HUES48 (cell line): ENCODE measurements at regions not wholly inside any gene's neighbourhood (a gene's known extent, or its start where the extent isn't known, plus 50 kb on each side); places are given as distances from the start of the nearest gene placed in this dataset.

ENCODE experiments used
- H3K27ac ChIP-seq: one replicate; pipeline ENCODE4 v1.7.0; 2013; ENCODE audit warnings: low read depth, low read length, inconsistent platforms
- H3K27me3 ChIP-seq: 2 replicates; pipeline ENCODE4 v1.6.1; 2013; ENCODE audit warnings: mild to moderate bottlenecking, low read length; ENCODE audit not compliant: control insufficient read depth, insufficient read depth
- H3K36me3 ChIP-seq: 2 replicates; pipeline ENCODE4 v1.6.1; 2013; ENCODE audit warnings: low read length; ENCODE audit not compliant: control insufficient read depth, insufficient read depth
- H3K4me1 ChIP-seq: 2 replicates; pipeline ENCODE4 v1.6.1; 2013; ENCODE audit warnings: mild to moderate bottlenecking, low read length; ENCODE audit not compliant: control insufficient read depth, insufficient read depth
- H3K4me3 ChIP-seq: 2 replicates; pipeline ENCODE4 v1.5.1; 2013; ENCODE audit warnings: mild to moderate bottlenecking, low read depth, low read length
- H3K9ac ChIP-seq: 2 replicates; pipeline ENCODE4 v1.6.1; 2013; ENCODE audit warnings: mild to moderate bottlenecking, low read depth, low read length, moderate library complexity
- H3K9me3 ChIP-seq: 2 replicates; pipeline ENCODE4 v1.6.1; 2013; ENCODE audit warnings: low read length; ENCODE audit not compliant: control insufficient read depth, insufficient read depth

DNA sequence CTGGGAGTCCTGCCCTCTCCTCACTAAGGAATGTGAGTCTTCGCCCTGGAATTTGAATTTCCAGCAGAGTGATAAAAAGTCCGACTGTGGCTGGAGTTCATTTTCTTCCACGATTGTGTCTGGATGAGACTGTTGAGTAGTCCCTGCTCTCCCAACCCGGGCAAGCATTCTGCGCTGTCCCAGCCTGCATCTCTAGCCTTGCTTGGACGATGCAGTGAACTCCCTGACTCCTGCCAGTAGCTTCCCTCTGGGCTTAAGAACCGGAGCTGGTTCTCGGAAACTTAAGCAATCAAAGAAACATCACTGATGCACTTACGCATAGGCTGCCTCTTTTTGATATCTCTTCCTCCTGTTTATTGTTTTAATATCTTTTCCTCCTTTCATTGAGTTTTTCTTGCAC, 116.0 kb upstream of the FZD8 start:
- Histone ChIP-seq H3K36me3 (no peaks in the 10 kb centered on the region), H3K4me1 (no peaks in the 10 kb centered on the region; the same call in 1 of the 2 replicates), H3K9ac (no peak overlapping the region), H3K27ac (no peak overlapping the region), H3K4me3 (no peak overlapping the region), H3K9me3 (no peaks in the 10 kb centered on the region), H3K27me3 (no peaks in the 10 kb centered on the region)

DNA sequence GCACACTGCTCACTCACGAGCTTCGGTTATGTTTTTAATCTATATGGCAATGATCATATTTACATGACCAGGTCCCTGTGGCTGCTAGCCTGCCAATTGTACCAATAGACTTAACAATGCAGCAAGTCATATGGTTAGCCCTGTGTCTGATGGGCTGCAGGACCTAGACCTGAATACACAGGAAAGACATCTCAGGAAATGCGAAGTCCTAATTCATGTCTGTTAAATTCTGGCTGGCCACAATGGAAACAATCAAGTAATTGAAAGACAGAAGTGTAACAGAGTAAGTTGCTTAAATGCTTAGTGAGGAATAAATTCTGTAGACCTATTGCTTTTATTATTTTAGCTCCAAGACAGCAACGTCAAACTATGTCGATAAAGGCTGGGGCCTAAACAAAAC, 112.4 kb upstream of the FZD8 start:
- no peaks in the 10 kb centered on the region; the same call in 1 of the 2 replicates for H3K4me1 ChIP-seq

DNA sequence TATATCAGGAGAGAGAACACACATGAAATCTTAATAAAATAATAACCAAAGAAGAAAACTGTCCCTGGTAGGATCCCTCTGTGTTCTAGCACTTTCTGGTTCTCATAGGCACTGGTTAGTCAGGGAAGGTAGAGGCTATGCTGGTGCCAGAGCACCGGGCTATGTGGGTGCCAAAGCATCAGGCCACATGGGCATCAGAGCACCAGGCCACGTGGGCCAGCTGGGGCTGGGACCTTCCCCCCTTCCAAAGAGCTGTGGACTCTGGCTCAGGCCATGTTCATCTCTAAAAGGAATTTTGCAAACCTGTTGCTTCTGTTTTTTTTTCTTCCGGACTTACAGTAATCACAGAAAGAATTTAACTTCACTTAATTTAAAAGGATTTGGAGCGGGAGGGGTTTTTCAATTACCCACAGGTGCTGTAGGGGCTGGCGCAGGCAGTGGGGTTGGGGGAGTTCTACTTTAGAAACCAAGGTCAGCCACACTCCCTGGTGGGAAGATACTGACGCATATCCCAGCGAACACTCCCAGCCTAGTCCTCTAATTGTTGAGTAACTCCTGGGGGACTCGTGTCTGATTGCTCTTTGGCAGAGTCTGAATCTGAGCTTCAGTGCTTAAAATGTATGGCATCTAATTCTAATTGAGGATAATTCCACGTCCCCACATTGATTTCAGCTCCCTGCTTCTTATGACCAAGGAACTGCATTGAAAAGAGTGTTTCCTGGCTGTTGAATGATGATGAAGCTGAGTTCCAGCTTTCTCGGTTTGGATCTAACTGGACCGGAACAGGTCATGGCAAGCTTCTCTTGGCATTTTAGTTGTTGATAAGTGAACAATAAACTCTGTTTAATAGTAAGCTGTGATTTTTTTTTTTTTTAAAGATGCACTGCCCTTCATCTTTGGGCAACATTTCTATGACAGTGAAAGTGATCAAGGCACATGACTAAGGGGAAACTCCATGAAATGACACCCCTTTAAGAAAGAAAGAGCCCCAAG, 110.7 kb upstream of the FZD8 start:
- Histone ChIP-seq H3K27me3 (no peaks in the 10 kb centered on the region), H3K9ac (no peak overlapping the region), H3K36me3 (no peaks in the 10 kb centered on the region), H3K9me3 (no peaks in the 10 kb centered on the region), H3K4me3 (no peak overlapping the region), H3K27ac (no peak overlapping the region), H3K4me1 (no peaks in the 10 kb centered on the region; the same call in 1 of the 2 replicates)

More for the DNA sequence above, 112.4 kb upstream of the FZD8 start:
- H3K27ac ChIP-seq = no peak overlapping the region
- H3K27me3 ChIP-seq = no peaks in the 10 kb centered on the region
- no peaks in the 10 kb centered on the region for H3K9me3 ChIP-seq
- no peak overlapping the region for H3K9ac ChIP-seq
- H3K36me3 ChIP-seq = no peaks in the 10 kb centered on the region
- no peak overlapping the region for H3K4me3 ChIP-seq

DNA sequence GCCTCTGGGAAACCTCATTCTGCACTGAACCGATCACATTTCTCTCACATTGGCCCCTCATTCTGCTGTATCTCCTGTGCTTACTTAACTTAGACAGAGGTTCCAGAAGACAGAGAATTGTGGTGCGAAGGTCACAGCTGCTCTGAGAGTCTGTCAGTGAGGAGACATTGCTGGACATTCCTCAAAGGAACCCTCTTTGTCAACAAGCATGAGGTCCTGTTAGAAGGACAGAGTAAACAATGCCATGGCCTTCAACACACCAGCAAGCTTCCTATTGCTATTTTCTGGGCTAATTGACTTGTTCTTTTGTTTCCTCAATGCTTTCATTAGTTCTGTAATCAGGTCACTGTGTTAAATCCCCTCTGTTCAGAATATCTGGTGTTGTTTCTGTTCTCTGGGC, 109.3 kb upstream of the FZD8 start:
- H3K27me3 ChIP-seq = no peaks in the 10 kb centered on the region
- H3K4me3 ChIP-seq = no peak overlapping the region
- H3K9ac ChIP-seq = no peak overlapping the region
- H3K4me1 ChIP-seq = no peaks in the 10 kb centered on the region; the same call in 1 of the 2 replicates
- no peaks in the 10 kb centered on the region for H3K9me3 ChIP-seq
- no peaks in the 10 kb centered on the region for H3K36me3 ChIP-seq
- H3K27ac ChIP-seq = no peak overlapping the region

DNA sequence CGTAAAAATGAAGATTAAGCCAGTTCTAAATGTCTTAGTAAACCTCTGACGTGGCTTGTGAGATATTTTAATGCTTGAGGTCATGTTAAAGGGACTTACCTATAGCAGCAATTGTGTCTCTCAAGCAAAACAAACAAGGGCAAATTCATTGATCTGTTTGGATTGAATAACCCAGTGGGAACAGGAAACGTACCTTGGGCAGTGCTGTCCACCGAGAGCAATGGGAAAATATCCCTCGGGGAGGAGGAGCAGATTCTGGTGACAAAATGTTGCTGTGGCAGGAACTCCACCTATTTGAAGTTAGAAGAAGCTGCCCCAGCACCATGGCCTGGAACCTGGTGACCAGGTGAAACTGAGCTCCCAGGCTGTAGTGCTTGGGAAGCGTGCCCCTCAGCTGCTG, 107.1 kb upstream of the FZD8 start:
- Histone ChIP-seq H3K36me3 (no peaks in the 10 kb centered on the region), H3K4me3 (no peak overlapping the region), H3K27me3 (no peaks in the 10 kb centered on the region), H3K9me3 (no peaks in the 10 kb centered on the region), H3K9ac (no peak overlapping the region), H3K27ac (no peak overlapping the region), H3K4me1 (no peaks in the 10 kb centered on the region)

DNA sequence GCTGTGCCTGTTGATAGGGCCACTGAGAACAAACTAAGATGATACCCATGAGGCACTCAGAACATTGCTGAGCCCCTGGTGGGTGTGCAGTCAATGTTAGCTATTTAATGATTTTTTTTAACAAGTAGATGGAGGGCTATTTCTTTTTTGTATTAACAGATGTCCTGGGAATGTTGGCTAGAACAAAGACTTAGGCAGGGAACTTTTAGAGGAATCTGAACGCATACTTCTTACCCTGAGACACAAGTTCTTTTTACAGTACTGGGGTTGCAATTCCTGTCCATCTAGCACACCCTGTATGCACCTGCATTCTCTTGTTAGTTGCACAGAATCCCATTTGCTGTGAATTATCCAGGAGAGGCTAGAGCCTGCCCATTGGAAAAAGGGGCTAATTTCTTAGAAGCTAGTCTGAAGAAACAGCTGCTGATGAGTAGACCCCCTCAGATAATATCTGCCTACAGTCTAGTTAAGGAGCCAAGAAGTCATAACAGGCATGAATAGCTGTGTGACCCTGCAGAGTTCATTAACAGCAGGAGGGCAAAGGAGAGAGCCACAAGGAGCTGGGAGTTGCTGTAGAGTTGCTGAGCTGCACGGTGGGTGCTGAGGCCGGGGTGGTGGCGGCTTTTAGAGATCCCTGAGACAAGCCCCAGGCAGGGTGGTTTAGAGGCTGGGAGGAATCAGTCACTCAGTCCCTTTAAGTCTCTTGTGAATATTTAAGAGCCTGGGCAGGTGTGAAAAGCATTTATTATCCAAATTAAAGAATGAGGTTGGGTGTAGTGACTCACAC, 103.7 kb upstream of the FZD8 start:
- no peaks in the 10 kb centered on the region for H3K27me3 ChIP-seq
- no peak overlapping the region for H3K4me3 ChIP-seq
- H3K27ac ChIP-seq = no peak overlapping the region
- H3K4me1 ChIP-seq = no peaks in the 10 kb centered on the region
- H3K9ac ChIP-seq = no peak overlapping the region
- no peaks in the 10 kb centered on the region for H3K9me3 ChIP-seq
- H3K36me3 ChIP-seq = no peaks in the 10 kb centered on the region

DNA sequence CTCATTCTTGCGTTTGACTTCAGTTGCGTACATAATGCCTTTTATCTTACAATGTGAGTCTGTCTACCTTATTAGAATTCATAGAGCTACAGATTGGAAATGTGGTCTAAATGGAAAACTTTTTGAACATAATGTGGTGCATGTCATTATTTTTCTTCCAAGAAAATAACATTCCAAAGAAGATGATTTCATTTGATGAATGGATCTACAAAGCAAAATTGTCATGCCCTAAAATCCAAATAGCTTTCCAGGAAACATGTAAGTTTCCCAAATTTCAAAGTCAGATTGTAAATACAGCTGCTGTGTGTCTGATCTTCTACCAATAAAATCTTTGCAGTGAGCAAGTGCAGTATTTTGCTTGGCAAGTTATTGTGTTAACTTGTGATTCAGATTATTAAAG, 101.8 kb upstream of the FZD8 start:
- H3K36me3 ChIP-seq = no peaks in the 10 kb centered on the region
- H3K27me3 ChIP-seq = no peaks in the 10 kb centered on the region
- H3K4me3 ChIP-seq = no peak overlapping the region
- no peaks in the 10 kb centered on the region for H3K4me1 ChIP-seq
- no peaks in the 10 kb centered on the region for H3K9me3 ChIP-seq
- no peak overlapping the region for H3K27ac ChIP-seq
- H3K9ac ChIP-seq = no peak overlapping the region

DNA sequence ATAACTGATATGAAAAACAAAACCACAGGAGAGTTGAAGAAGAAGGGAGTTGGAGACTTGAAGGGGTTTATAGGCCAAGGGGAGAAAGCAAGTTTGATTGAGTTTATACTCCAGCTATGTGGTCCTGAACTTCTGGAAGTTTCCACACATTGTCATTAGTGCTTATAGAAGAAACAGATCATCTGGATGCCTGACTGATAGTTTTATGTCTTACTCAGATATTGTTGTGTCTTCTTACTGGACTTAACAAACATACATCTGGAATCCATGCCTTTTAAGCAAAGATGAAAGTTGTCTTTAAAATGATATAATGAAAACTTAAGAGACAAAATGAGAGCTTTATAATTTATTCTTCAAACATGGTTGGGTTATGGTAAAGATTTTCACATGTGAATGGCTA, 101.3 kb upstream of the FZD8 start:
- Histone ChIP-seq H3K4me3 (no peak overlapping the region), H3K4me1 (no peaks in the 10 kb centered on the region), H3K9me3 (no peaks in the 10 kb centered on the region)

DNA sequence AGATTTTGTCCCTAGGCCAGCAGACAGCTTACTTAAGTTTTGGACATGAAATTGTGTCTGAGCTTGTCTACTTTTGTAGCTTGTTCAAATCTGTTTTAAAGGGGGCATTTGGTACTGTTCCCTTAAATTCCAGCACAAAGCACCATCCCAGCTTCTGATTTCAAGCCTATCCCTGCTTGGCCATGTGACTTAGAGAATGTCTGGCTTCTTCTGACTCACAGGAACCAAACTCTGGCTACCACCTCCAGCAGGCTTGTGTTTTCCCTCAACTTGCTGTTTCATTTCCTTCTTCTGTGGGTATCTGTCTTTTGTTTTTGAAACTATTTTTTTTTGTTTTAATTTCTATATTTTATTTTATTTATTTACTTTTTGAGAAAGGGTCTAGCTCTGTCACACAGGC, 97.9 kb upstream of the FZD8 start:
- Histone ChIP-seq H3K27ac (no peak overlapping the region), H3K4me1 (no peaks in the 10 kb centered on the region), H3K4me3 (no peak overlapping the region), H3K9me3 (no peaks in the 10 kb centered on the region), H3K9ac (no peak overlapping the region), H3K27me3 (no peaks in the 10 kb centered on the region), H3K36me3 (no peaks in the 10 kb centered on the region)

More for the DNA sequence above, 101.3 kb upstream of the FZD8 start:
- Histone ChIP-seq H3K27me3 (no peaks in the 10 kb centered on the region), H3K27ac (no peak overlapping the region), H3K9ac (no peak overlapping the region), H3K36me3 (no peaks in the 10 kb centered on the region)

DNA sequence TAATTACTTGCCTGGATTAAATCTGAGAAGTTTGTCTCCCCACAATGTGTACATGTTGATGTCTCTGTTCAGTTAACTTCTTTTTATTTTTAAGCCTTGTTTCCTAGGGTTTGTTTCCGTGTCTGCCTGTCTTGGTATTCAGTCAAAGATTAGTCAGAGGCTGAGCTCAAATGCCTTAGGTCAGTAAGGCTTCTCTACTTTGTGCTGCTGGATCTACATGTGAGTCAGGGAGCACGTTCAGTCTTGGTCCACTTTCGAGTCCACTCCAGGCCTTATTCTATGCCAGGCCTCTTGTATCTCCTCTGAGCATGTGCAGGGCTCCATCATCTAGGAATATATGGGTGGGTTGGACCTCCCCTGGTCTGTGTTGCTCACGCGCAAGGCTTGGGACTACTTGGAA, 93.3 kb upstream of the FZD8 start:
- no peak overlapping the region for H3K27ac ChIP-seq
- no peak overlapping the region for H3K4me3 ChIP-seq
- H3K9ac ChIP-seq = no peak overlapping the region
- H3K36me3 ChIP-seq = no peaks in the 10 kb centered on the region
- no peaks in the 10 kb centered on the region for H3K4me1 ChIP-seq
- H3K9me3 ChIP-seq = no peaks in the 10 kb centered on the region
- H3K27me3 ChIP-seq = no peaks in the 10 kb centered on the region

DNA sequence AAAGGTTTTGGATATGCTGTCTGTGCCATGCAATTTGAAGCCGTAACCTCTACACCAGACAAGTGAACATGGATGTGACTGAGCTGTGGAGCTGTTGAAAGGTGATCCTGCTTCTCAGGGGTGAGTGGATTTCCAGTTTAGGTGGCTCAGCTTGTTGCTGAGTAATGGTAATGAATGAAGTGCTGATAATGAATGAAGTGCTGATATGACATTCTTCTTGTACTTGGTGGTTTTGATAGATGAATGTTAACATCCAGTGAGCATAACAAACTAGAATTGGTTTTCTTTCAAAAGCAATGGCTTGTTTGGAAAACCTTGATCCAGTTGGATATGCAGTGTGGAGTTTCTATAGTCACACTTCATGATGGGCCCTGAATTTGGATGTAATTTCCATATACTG, 89.7 kb upstream of the FZD8 start:
- H3K9ac ChIP-seq = no peak overlapping the region
- H3K27ac ChIP-seq = no peak overlapping the region
- no peaks in the 10 kb centered on the region for H3K27me3 ChIP-seq
- H3K9me3 ChIP-seq = no peaks in the 10 kb centered on the region
- no peak overlapping the region for H3K4me3 ChIP-seq
- no peaks in the 10 kb centered on the region for H3K36me3 ChIP-seq
- no peaks in the 10 kb centered on the region for H3K4me1 ChIP-seq
